GM03348 (cell line): ENCODE measurements at regions not wholly inside any gene's neighbourhood (a gene's known extent, or its start where the extent isn't known, plus 50 kb on each side); places are given as distances from the start of the nearest gene placed in this dataset.
"Not testable (repeated sequence)": the region's sequence is repeated elsewhere in the genome, so short reads cannot be mapped to it uniquely, and the experiment has no call there.

Experiments
- DNase-seq: peaks from one replicate; pipeline ENCODE4 v3.0.0; 2012; ENCODE audit warnings: low spot score

GRCh38 chr18:6571239-6571602 lies 156.5 kb upstream of the L3MBTL4 start:
- no peak for DNase-seq

- not testable (repeated sequence) for DNase-seq
Measured at GRCh38 chr18:6572192-6572591, 157.3 kb upstream of the ARHGAP28 start.

- DNase-seq: no peak
Measured at GRCh38 chr18:6574631-6575030, 154.9 kb upstream of the ARHGAP28 start.

DNA sequence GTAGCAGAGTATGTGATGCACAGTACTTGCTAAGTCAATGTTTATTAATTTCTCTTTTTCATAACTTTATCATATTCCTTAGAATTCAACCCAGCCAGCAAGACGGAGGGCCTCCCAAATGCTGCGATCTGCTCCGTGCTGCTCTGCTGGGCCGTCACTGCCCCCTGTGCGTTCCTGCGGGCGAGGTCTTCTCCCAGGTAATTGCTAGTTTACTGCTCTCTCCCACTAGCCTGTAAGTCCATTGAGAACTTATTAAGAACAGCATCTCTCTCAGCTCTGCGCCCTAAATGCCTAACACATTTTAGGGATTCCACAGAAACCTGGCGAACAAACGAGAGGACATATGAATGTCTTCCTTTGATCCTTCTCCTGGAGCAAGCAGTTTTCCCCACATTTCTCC lies 153.6 kb upstream of the ARHGAP28 start:
- DNase-seq: no peak

DNA sequence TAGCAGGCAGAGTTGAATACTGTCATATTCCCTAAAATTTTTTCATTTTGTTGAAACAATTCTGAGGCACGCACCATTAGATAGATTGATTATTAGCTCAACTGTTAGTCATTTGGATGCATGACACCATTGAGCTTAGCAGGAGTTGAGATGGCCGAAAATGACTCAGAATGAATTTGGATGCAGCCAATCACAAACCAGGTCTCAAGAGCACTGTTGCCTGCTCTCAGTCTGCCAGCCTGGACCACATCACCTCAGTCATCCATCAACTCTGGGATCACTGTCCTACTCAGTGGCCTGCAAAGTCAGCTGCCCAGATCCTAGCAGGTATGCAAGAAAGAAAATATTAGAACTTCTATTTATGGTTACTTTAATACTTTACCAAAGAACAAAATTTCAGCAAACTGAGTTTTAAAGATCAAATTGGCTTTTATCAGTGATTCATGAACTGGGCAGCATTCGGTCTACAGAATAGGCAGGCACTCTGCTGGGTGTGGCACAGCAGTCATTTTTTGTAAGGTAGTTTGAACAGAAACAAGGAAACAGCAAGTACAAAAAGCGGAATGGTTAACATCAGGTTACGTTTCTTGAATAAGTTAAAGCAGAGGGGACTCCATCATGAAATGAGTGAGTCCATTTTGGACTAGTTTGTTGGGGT lies 152.7 kb upstream of the ARHGAP28 start:
- DNase-seq: no peak

DNA sequence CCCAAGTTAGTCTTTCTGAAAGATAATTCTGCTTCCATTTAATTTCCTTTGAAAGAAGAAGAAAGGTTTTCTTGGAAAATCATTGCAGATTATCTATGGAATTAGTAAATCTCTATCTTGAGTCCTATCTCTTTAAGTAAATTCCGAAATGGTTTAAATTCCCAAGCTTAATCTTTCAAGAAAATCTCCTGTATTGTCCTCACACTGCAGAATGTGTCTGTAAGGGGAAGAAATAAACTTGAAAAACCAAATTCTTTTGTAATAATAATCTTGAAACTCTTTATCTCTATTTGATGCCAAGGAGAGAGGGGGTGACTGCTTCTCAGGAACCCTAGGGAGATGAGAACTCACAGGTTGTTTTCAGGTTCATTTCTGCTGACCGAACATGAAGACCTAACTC lies 150.8 kb upstream of the ARHGAP28 start:
- no peak for DNase-seq

GRCh38 chr18:6579486-6579885 lies 150.0 kb upstream of the ARHGAP28 start:
- DNase-seq: no peak

DNA sequence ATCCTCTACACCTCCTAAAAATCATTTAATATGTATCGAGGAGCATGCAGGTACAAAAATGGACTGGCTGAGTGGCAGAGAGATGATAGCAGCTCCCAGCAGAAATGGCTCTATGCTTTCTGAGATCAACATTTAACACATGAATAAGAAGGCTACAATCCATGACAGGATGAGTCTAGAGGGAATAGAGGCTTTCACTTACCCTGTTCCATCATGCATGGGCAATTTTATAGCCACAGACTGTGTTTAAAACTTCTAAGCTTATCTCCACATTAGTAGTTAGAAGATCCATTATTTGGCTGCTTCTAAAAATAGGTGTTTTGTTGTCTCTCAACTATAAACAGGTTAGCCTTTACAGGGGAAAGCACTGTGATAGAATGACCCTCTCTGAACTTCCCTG lies 149.1 kb upstream of the ARHGAP28 start:
- DNase-seq: no peak

DNA sequence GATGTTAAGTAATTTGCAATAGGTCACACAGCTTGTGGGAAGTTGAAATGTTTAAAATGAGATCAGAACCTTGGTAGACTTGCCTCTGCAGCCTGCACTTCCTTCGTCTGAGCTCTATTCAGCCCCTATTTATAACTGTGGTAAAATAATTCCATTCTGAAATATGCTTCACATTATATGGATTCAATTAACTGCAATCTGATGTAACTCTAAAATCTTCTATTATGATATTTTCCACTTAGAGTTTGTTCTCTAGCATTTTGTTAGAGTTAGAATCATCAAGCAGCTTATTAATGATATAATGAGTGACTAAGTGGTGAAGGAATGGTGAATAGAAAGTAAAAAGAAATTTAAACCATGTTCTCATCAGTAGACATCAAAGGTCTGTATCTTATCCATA lies 139.6 kb upstream of the ARHGAP28 start:
- no peak for DNase-seq

- no peak for DNase-seq
Measured at GRCh38 chr18:6590326-6590725, 139.2 kb upstream of the ARHGAP28 start.

DNA sequence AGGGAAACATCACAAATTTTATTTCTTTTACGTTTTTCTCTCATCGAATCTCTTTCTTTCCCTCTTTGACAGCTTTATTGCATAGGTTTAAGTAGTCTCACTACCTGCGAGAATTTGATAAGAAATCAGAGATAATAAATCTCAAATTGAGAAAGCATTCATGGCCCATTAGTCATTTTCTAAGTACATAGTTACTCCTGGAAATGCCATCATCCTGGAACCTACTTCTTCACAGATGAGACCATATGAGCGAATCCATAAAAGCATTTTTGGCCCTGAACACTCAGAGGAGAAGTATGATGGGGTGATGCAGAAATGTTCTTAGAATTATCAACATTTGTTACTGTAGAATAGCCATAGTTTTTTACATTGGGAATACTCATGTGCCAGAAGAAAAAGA lies 138.0 kb upstream of the ARHGAP28 start:
- DNase-seq: no peak

- DNase-seq: no peak
Measured at GRCh38 chr18:6592522-6592921, 137.0 kb upstream of the ARHGAP28 start.

- DNase-seq: no peak
Measured at GRCh38 chr18:6593142-6593885, 136.2 kb upstream of the ARHGAP28 start.

DNA sequence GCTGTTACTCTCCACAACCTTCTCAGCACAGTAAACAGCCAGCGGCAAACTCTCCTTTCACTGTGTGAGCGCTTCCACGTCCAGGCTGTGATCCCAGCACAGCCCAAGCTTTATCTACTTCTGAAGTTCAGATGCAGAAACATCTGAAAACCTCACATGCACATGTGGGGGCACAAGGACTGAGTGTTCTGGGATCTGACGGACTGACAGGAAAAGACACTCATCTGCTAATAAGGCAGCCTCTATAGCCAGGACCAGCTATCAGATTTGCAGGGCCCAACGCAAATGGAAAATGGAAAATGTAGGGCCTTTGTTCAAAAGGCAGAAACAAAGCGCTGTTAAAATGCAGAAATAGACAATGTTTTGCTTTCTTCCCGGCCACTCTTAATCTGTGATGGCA lies 133.8 kb upstream of the ARHGAP28 start:
- no peak for DNase-seq

DNA sequence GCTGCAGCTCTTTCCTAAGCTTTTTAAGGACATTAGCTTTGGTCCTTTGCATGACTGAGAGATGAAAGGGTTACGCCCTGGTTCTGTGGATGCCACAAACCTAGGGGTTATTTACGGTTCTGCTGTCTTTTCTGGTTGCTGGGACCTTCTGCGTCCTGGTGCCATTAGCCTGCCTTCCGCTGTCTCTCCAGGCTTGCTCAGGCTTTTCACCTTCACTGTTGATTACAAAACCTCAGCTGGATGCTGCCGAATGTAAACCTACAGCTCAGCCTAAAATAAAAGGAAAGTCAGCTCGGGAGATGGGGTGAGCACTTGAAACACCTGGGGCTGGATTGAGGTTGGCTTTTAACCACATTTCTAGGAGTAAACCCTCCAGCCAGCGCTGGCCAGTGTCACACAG lies 130.9 kb upstream of the ARHGAP28 start:
- DNase-seq: no peak

- no peak for DNase-seq
Measured at GRCh38 chr18:6600667-6601167, 128.8 kb upstream of the ARHGAP28 start.

GRCh38 chr18:6601241-6601640 lies 128.3 kb upstream of the ARHGAP28 start:
- DNase-seq: no peak

GRCh38 chr18:6602365-6602764 lies 127.2 kb upstream of the ARHGAP28 start:
- no peak for DNase-seq

GRCh38 chr18:6604573-6604941 lies 125.0 kb upstream of the ARHGAP28 start:
- no peak for DNase-seq

DNA sequence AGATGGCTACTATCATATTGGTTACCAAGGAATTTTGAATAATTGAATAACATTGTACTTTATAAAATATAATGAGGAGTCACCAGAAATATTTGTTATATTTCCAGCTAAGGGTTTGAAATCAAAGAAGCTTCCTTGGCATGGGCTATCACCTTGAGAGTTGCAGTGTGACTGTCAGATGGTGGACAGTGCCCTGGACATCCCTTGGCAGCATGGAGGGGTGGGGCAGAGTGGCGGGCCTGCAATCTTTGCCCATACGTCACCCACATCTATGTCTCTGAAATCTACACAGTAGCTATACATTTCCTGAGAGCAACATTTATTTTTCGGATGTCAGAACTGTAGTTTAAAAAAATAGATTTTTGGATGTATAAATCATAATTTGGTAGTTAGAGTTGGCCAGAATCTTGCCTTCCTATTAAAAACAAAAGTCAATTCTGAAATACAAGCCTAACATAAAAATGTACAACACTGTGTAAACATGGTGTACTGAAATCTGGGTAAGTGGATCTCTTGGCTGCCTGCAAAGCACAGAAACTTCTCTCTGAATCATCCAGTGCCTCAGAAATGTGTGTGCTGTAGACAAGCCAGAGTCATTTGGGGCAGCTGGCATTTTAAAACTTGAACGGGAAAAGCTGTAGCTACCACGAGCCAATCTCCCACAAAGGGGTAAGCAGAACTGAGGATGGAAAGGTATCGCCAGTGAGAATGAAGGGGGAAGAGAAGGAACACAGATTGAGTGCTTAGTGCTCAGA lies 124.2 kb upstream of the ARHGAP28 start:
- DNase-seq: no peak

GRCh38 chr18:6606411-6607085 lies 123.0 kb upstream of the ARHGAP28 start:
- DNase-seq: no peak

- DNase-seq: no peak
Measured at GRCh38 chr18:6607343-6607742, 122.2 kb upstream of the ARHGAP28 start.
